ENCODE measurements at regions not wholly inside any gene's neighbourhood (a gene's known extent, or its start where the extent isn't known, plus 50 kb on each side); places are given as distances from the start of the nearest gene placed in this dataset.

DNA sequence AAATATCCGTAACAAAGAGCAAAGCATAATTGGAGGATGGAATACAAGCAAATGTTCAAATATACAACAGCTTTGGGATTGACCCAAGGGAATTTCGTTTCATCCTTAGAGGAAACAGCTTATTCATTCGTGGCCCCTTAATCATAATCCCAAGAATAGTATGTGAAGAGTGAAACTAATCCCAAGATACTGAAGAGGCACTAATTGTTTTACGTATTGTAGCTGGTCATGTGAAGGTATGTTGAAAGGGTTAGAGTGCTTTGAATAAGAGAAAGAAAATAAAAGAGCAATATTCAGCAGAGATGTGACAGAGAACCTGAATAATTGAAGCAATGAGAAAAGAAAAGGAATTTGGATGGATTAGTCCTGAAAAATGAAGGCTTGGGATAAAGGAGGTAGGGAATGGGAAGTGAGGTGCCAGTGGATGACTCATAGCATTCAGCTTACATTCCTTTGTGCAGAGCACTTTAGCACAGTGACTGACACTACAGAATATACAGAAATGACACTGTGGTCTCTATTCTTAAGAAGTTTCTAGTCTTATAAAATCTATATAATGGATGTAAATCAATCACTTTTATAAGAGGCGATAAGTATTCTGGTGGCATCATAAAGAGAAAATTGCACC lies 221.9 kb downstream of the TLR4 start:
- no peak for DNase-seq (ENCODE audit: low read depth, low spot score)
- Histone ChIP-seq H3K27me3 (ENCODE audit: control insufficient read depth, insufficient read depth, low read length) (no peaks in the 10 kb centered on the region), H3K27ac (ENCODE audit: low read depth, low read length) (no peak overlapping the region), H3K4me3 (ENCODE audit: low read depth, low read length) (no peak overlapping the region), H3K9me3 (ENCODE audit: control insufficient read depth, insufficient read depth, low read length) (peaks cover 4% of the 10 kb centered on the region; the same call in 1 of the 2 replicates)
- TF ChIP-seq, protein P1, sequence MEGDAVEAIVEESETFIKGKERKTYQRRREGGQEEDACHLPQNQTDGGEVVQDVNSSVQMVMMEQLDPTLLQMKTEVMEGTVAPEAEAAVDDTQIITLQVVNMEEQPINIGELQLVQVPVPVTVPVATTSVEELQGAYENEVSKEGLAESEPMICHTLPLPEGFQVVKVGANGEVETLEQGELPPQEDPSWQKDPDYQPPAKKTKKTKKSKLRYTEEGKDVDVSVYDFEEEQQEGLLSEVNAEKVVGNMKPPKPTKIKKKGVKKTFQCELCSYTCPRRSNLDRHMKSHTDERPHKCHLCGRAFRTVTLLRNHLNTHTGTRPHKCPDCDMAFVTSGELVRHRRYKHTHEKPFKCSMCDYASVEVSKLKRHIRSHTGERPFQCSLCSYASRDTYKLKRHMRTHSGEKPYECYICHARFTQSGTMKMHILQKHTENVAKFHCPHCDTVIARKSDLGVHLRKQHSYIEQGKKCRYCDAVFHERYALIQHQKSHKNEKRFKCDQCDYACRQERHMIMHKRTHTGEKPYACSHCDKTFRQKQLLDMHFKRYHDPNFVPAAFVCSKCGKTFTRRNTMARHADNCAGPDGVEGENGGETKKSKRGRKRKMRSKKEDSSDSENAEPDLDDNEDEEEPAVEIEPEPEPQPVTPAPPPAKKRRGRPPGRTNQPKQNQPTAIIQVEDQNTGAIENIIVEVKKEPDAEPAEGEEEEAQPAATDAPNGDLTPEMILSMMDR (IDR thresholded peaks at IDR 0.05; ENCODE audit: low read depth, low read length), result no peak
- CTCF ChIA-PET, result no interaction called here
- POLR2A ChIA-PET, result no interaction called here

DNA sequence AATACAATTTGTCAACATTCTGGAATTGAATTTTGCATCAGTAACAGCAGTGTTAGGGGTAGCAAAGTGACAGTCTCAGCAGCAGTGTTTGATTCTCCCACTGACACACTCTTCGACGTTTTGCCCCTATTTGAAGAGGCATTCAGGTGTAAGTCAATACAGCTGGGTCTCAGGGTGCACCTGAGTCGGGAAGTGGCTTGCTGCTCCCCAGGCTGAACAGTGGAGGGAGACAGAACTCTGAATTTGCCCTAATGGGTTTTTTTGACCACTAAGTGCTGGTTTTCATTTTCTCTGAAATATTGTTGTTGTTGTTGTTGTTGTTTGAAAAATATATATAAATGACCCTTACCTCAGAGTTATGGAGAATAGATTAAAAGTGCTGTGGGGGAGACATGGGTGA lies 223.2 kb downstream of the TLR4 start:
- TF ChIP-seq, protein P1 (IDR thresholded peaks at IDR 0.05; ENCODE audit: low read depth, low read length), result no peak
- Histone ChIP-seq H3K4me3 (ENCODE audit: low read depth, low read length) (no peak overlapping the region), H3K9me3 (ENCODE audit: control insufficient read depth, insufficient read depth, low read length) (peaks cover 4% of the 10 kb centered on the region; the same call in 1 of the 2 replicates), H3K27me3 (ENCODE audit: control insufficient read depth, insufficient read depth, low read length) (no peaks in the 10 kb centered on the region), H3K27ac (ENCODE audit: low read depth, low read length) (no peak overlapping the region)
- ChIA-PET CTCF (no interaction called here), POLR2A (no interaction called here)
- DNase-seq (ENCODE audit: low read depth, low spot score), result no peak

DNA sequence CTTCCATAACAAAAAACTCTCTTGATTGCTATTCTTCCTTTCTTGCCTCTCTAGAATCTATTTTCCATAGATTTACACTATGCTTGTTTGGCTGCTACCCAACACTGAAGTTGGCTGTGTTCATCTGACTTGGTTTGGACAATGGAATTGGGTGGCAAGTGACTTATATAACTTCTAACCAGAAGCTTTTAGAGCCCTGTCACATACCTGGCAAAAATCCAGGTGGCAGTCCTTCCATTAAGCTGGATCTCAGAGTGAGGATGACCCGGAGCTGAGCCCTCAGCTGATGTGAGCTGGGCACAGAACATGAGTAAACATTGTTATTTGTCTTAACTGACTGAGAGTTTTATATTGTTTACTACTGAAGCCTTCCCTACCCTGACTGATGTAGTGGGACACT lies 225.7 kb downstream of the TLR4 start:
- DNase-seq (ENCODE audit: low read depth, low spot score), result no peak
- ChIA-PET CTCF (no interaction called here), POLR2A (no interaction called here)
- H3K27ac ChIP-seq (ENCODE audit: low read depth, low read length), result no peak overlapping the region
- no peaks in the 10 kb centered on the region for H3K27me3 ChIP-seq (ENCODE audit: control insufficient read depth, insufficient read depth, low read length)
- H3K4me3 ChIP-seq (ENCODE audit: low read depth, low read length), result no peak overlapping the region
- TF ChIP-seq, protein P1 (IDR thresholded peaks at IDR 0.05; ENCODE audit: low read depth, low read length), result no peak
- H3K9me3 ChIP-seq (ENCODE audit: control insufficient read depth, insufficient read depth, low read length), result no peaks in the 10 kb centered on the region; the same call in 1 of the 2 replicates

DNA sequence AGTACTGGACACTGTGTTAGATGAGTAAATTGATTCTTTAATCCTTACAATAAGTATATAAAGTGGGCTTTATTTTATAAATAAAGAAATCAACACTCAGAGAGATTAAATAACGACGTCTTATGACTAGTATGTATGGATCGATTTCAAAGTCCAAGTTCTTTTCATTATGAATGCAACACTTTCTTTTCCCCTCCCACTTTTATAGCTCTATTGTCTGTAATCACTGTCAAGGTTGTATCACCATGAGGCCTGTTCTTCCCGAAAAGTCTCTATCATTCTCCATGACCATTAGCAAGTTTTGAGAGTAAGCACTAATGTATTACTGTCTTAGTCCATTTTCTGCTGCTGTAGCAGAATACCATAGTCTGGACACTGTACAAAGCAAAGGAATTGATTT lies 228.4 kb downstream of the TLR4 start:
- Histone ChIP-seq H3K4me3 (ENCODE audit: low read depth, low read length) (no peak overlapping the region), H3K27me3 (ENCODE audit: control insufficient read depth, insufficient read depth, low read length) (no peaks in the 10 kb centered on the region), H3K9me3 (ENCODE audit: control insufficient read depth, insufficient read depth, low read length) (peaks cover 8% of the 10 kb centered on the region), H3K27ac (ENCODE audit: low read depth, low read length) (no peak overlapping the region)
- ChIA-PET POLR2A (no interaction called here), CTCF (no interaction called here)
- TF ChIP-seq, protein P1 (IDR thresholded peaks at IDR 0.05; ENCODE audit: low read depth, low read length), result no peak
- DNase-seq (ENCODE audit: low read depth, low spot score), result no peak

DNA sequence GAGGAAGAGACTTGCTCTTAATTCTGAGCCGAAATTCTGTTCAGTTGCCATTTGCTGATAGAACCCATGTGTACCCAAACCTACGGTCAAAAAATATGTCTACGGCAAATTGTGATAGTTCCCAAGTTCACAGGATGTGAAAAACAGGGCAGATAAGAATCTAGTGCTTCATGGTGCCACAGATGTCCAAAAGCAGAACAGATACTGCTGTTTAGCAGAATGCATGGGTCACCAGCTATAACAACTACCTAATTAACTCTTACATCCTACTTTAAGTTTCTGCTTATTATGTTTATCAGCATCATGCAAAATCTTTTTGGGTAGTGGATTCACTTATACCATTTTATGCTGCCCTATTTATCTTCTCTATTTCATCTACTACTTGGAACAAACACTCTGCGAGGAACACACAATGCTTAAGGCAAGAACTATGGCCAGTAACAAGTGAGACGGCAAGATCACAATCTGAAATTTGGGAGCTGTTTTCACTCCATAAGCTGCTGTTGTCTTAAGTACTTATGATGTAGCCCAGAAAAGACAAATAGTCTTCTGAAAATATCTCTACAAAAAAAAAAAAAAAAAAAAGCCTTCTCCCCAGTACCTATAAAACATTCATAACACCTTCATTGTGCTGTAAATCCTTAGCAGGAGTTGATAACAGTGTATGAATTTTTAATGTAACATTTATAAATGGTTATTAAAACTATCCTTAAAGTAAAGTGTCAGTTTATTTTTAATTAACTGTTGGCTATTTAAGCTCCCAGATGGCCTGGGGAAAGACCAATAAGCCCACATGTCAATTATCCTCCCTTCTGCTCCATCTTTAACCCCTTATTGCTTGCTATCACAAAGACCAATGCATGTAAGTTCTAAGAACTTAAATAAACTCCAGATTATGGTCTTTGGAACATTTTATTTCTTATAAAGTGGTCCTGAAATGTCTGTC lies 232.3 kb downstream of the TLR4 start:
- H3K4me3 ChIP-seq (ENCODE audit: low read depth, low read length), result no peak overlapping the region
- no peaks in the 10 kb centered on the region for H3K27me3 ChIP-seq (ENCODE audit: control insufficient read depth, insufficient read depth, low read length)
- TF ChIP-seq, protein P1 (IDR thresholded peaks at IDR 0.05; ENCODE audit: low read depth, low read length), result no peak
- H3K9me3 ChIP-seq (ENCODE audit: control insufficient read depth, insufficient read depth, low read length), result peaks cover 13% of the 10 kb centered on the region
- no peak for DNase-seq (ENCODE audit: low read depth, low spot score)
- ChIA-PET POLR2A (no interaction called here), CTCF (no interaction called here)
- H3K27ac ChIP-seq (ENCODE audit: low read depth, low read length), result no peak overlapping the region
